ENCODE measurements at regions not wholly inside any gene's neighbourhood (a gene's known extent, or its start where the extent isn't known, plus 50 kb on each side); places are given as distances from the start of the nearest gene placed in this dataset.

DNA sequence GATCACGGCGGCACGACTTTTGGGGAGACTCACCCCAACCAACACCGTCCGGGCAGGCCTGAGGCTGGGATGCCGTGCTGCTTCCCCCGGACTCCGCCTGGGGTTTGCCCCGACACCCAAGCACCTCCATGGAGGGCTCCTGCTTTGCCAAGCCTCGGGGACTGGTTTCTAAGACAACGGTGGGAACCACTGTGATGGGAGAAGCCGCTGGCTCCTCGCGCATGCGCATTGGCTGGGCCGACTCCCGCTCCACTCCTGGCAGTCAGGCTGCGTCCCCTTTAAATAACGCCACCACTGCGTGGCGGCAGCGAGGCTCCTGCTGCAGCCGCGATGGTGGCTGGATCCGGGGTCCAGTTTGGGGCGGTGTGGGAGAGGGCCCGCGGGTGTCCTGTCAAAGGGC lies 201.0 kb downstream of the ZNF716 start:
- TF ChIP-seq CTCF (IDR thresholded peaks at IDR 0.05): no peak
- TF ChIP-seq POLR2A (IDR thresholded peaks at IDR 0.05): no peak

Measured in upper lobe of left lung (tissue), 4 donors.